ENCODE measurements at regions not wholly inside any gene's neighbourhood (a gene's known extent, or its start where the extent isn't known, plus 50 kb on each side); places are given as distances from the start of the nearest gene placed in this dataset.

GRCh38 chr4:35879479-35879878 lies 364.8 kb downstream of the ARAP2 start:
- no peak for TF ChIP-seq CTCF (IDR thresholded peaks at IDR 0.05)
- no peak for TF ChIP-seq SIN3A (IDR thresholded peaks at IDR 0.05; ENCODE audit: borderline replicate concordance, insufficient read depth, low read depth, low read length)
- TF ChIP-seq, protein P1, sequence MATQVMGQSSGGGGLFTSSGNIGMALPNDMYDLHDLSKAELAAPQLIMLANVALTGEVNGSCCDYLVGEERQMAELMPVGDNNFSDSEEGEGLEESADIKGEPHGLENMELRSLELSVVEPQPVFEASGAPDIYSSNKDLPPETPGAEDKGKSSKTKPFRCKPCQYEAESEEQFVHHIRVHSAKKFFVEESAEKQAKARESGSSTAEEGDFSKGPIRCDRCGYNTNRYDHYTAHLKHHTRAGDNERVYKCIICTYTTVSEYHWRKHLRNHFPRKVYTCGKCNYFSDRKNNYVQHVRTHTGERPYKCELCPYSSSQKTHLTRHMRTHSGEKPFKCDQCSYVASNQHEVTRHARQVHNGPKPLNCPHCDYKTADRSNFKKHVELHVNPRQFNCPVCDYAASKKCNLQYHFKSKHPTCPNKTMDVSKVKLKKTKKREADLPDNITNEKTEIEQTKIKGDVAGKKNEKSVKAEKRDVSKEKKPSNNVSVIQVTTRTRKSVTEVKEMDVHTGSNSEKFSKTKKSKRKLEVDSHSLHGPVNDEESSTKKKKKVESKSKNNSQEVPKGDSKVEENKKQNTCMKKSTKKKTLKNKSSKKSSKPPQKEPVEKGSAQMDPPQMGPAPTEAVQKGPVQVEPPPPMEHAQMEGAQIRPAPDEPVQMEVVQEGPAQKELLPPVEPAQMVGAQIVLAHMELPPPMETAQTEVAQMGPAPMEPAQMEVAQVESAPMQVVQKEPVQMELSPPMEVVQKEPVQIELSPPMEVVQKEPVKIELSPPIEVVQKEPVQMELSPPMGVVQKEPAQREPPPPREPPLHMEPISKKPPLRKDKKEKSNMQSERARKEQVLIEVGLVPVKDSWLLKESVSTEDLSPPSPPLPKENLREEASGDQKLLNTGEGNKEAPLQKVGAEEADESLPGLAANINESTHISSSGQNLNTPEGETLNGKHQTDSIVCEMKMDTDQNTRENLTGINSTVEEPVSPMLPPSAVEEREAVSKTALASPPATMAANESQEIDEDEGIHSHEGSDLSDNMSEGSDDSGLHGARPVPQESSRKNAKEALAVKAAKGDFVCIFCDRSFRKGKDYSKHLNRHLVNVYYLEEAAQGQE (IDR thresholded peaks at IDR 0.05; ENCODE audit: insufficient read depth in 1 of 2, low read depth in 2 of 2, low read length in 1 of 2), result no peak

Data from Panc1 (cell line).